GM12878 (cell line): ENCODE measurements at regions not wholly inside any gene's neighbourhood (a gene's known extent, or its start where the extent isn't known, plus 50 kb on each side); places are given as distances from the start of the nearest gene placed in this dataset.
"Not testable (repeated sequence)": the region's sequence is repeated elsewhere in the genome, so short reads cannot be mapped to it uniquely, and the experiment has no call there.

Experiments
- ATAC-seq: fragments of 200-7000 bp; cut with Tn5 transposase; 3 replicates; pipeline ENCODE4 v1.9.1; 2020; ENCODE audit warnings: mild to moderate bottlenecking, moderate library complexity
- BruUV-seq: library from RNA; stranded (reverse); fragments of 400-500 nt; replicated peaks from 2 replicates; lab custom pipeline; 2021; lab: Mats Ljungman, UMichigan
- CTCF ChIA-PET: fragments of 300-600 bp; sonication (Branson Sonifier 250); formaldehyde crosslinking; extraction: SDS; loops from one replicate; lab custom pipeline; 2021; ENCODE audit warnings: inconsistent platforms; lab: Yijun Ruan, JAX
- POLR2A ChIA-PET: fragments of 350-600 bp; formaldehyde crosslinking; extraction: SDS; loops from one replicate; lab custom pipeline; 2021; ENCODE audit warnings: inconsistent platforms; lab: Charles Lee
- RAD21 ChIA-PET: fragments of 300-600 bp; sonication (Branson Sonifier 250); formaldehyde crosslinking; loops from one replicate; lab custom pipeline; 2023; ENCODE audit warnings: antibody characterized with exemption; ENCODE audit not compliant: unreplicated experiment; lab: Charles Lee
- SMC1A ChIA-PET: fragments of 300-600 bp; sonication (Branson Sonifier 250); formaldehyde crosslinking; loops from one replicate; lab custom pipeline; 2023; ENCODE audit not compliant: unreplicated experiment, uncharacterized antibody; lab: Charles Lee
- DNase-seq: peaks from one replicate; pipeline ENCODE4 v3.0.0-alpha.2; 2011; ENCODE audit warnings: low read depth, low spot score
- FAIRE-seq: peaks from 3 replicates; lab custom pipeline; 2011; peaks lifted over from hg19 to GRCh38; lab: Jason Lieb, UNC
- H2AFZ ChIP-seq: 2 replicates; pipeline ENCODE4 v1.6.0; 2011; ENCODE audit warnings: low read depth, low read length, control low read depth; ENCODE audit not compliant: control insufficient read depth
- H3K27ac ChIP-seq: 2 replicates; pipeline ENCODE4 v1.5.1; 2011; ENCODE audit warnings: control low read depth; ENCODE audit not compliant: control insufficient read depth, insufficient read depth
- H3K27me3 ChIP-seq, 2 experiments: replicated peaks in 1 of 2; 2 replicates each; pipeline versions ENCODE4 v1.6.0 to v1.6.1; 2011; ENCODE audit warnings: low read length in 1 of 2; ENCODE audit not compliant: control insufficient read depth in 2 of 2, insufficient read depth in 2 of 2
- H3K36me3 ChIP-seq, 2 experiments: 2 replicates each; pipeline ENCODE4 v1.5.1; 2011; ENCODE audit warnings: low read length in 1 of 2; ENCODE audit not compliant: control insufficient read depth in 2 of 2, insufficient read depth in 2 of 2
- H3K4me1 ChIP-seq: 2 replicates; pipeline ENCODE4 v1.6.1; 2011; ENCODE audit warnings: mild to moderate bottlenecking, low read length, moderate library complexity, mixed read lengths; ENCODE audit not compliant: control insufficient read depth, insufficient read depth
- H3K4me2 ChIP-seq: 2 replicates; pipeline ENCODE4 v1.6.0; 2011; ENCODE audit warnings: control low read depth; ENCODE audit not compliant: control insufficient read depth, insufficient read depth
- H3K4me3 ChIP-seq: fragments of 200-600 bp; sonication (generic); 2 replicates; pipeline ENCODE4 v1.5.1; 2016
- H3K79me2 ChIP-seq: 2 replicates; pipeline ENCODE4 v1.6.0; 2011; ENCODE audit warnings: low read length; ENCODE audit not compliant: control insufficient read depth, insufficient read depth
- H3K9ac ChIP-seq: 2 replicates; pipeline ENCODE4 v1.8.0; 2011; ENCODE audit warnings: low read length, control low read depth, mixed read lengths; ENCODE audit not compliant: control insufficient read depth, insufficient read depth
- H3K9me3 ChIP-seq: replicated peaks from 3 replicates; pipeline ENCODE4 v1.5.1; 2011; ENCODE audit warnings: mild to moderate bottlenecking, low read length; ENCODE audit not compliant: control insufficient read depth, insufficient read depth
- H4K20me1 ChIP-seq: 2 replicates; pipeline ENCODE4 v1.6.0; 2011; ENCODE audit not compliant: control insufficient read depth, insufficient read depth
- ASH2L ChIP-seq: fragments of 300-600, 200-600 bp; sonication (generic); IDR thresholded peaks from 2 replicates; pipeline ENCODE4 v1.6.1; 2017; ENCODE audit warnings: low read depth, mild to moderate bottlenecking, borderline replicate concordance
- CEBPB ChIP-seq, 2 experiments: fragments of 150-350 bp in 1 of 2; IDR thresholded peaks; 2 replicates each; pipeline ENCODE4 v1.6.1; 2012 to 2014; ENCODE audit warnings: low read depth in 2 of 2, low read length in 2 of 2, borderline replicate concordance in 1 of 2, inconsistent platforms in 1 of 2
- CHD4 ChIP-seq: fragments of 200-600 bp; sonication (generic); IDR thresholded peaks from 2 replicates; pipeline ENCODE4 v1.6.1; 2016; ENCODE audit warnings: mild to moderate bottlenecking
- GABPA ChIP-seq: IDR thresholded peaks from 2 replicates; pipeline ENCODE4 v1.6.1; 2014; ENCODE audit warnings: antibody characterized with exemption, low read depth, mild to moderate bottlenecking, inconsistent platforms
- NFIC ChIP-seq: IDR thresholded peaks from 2 replicates; pipeline ENCODE4 v1.6.1; 2012; ENCODE audit warnings: low read depth, mild to moderate bottlenecking, inconsistent platforms, low read length, moderate library complexity
- POLR2AphosphoS5 ChIP-seq: IDR thresholded peaks from 2 replicates; pipeline ENCODE4 v1.6.1; 2011; ENCODE audit warnings: mild to moderate bottlenecking, low read length, inconsistent platforms
- SMAD1 ChIP-seq: fragments of 450-650 bp; IDR thresholded peaks from 2 replicates; pipeline ENCODE4 v1.6.1; 2018; ENCODE audit warnings: mild to moderate bottlenecking, low read depth; ENCODE audit not compliant: partially characterized antibody
- SMC3 ChIP-seq: IDR thresholded peaks from 2 replicates; pipeline ENCODE4 v1.6.1; 2011; ENCODE audit warnings: low read length, improper control_type of control experiment, borderline replicate concordance
- ZNF622 ChIP-seq: fragments of 450-650 bp; IDR thresholded peaks from 2 replicates; pipeline ENCODE4 v1.6.1; 2017; ENCODE audit warnings: mild to moderate bottlenecking, inconsistent platforms
- WGBS: methylation state at CpG from one replicate; pipeline ENCODE4 v1.1.6; 2016; ENCODE audit warnings: low lambda C conversion rate; ENCODE audit not compliant: insufficient replicate concordance, insufficient coverage; ENCODE audit errors: missing lambda C conversion rate; 5-methylcytosine and 5-hydroxymethylcytosine counted together
- in situ Hi-C: fragments of 300-500 bp; cut with MboI; formaldehyde crosslinking; loops from 9 replicates; pipeline ENCODE4 v1.14.3; 2018; ENCODE audit warnings: mixed read lengths
- intact Hi-C: fragments of 100-400 bp; cut with micrococcal nuclease; formaldehyde crosslinking; loops from one replicate; pipeline ENCODE4 v1.14.2; 2022; ENCODE audit not compliant: unreplicated experiment

DNA sequence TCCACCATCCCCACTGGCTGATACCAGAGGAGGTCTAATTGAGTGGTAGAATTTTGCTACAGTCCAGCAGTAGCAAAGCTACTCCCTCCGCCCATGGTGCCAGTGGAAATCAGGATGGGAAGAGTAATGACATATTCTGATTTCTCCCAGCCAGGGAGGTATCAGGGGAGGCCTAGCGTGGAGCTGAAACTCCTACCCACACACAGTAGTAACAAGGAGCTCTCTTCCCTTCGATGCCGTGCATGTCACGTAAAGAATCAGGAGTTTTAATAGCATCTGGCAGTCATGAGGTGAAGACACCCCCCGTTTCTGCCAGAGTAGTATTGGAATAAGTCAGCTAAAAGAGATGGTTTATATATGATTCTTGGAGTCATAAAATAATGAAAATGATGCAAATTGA lies 786.8 kb upstream of the DDX18 start:
- SMC1A ChIA-PET: no interaction called here

GRCh38 chr2:117028708-117029107 lies 785.8 kb upstream of the DDX18 start:
- H3K9me3 ChIP-seq, ATAC-seq, FAIRE-seq, H3K27ac ChIP-seq, RAD21 ChIA-PET, in situ Hi-C loops, BruUV-seq, H3K4me1 ChIP-seq, H4K20me1 ChIP-seq, DNase-seq, POLR2A ChIA-PET, H2AFZ ChIP-seq, H3K9ac ChIP-seq, H3K4me3 ChIP-seq, SMC1A ChIA-PET, H3K79me2 ChIP-seq, H3K36me3 ChIP-seq, CTCF ChIA-PET, H3K4me2 ChIP-seq, intact Hi-C loops, H3K27me3 ChIP-seq: not testable (repeated sequence)
- 52% methylated on average over 18 of the region's 18 CpGs for WGBS

More for the DNA sequence above, 786.8 kb upstream of the DDX18 start:
- Histone ChIP-seq H3K4me1 (no peaks in the 10 kb centered on the region), H4K20me1 (no peaks in the 10 kb centered on the region), H2AFZ (no peak overlapping the region), H3K79me2 (no peaks in the 10 kb centered on the region), H3K4me3 (no peak overlapping the region), H3K9me3 (no peaks in the 10 kb centered on the region; the same call in 2 of the 3 replicates), H3K36me3 (no peaks in the 10 kb centered on the region), H3K4me2 (no peak overlapping the region), H3K9ac (no peak overlapping the region), H3K27me3 (no peaks in the 10 kb centered on the region), H3K27ac (no peak overlapping the region)
- in situ Hi-C loops (no loop called here), intact Hi-C loops (no loop called here)
- CTCF ChIA-PET: no interaction called here
- WGBS: 36% methylated on average over 6 of the region's 6 CpGs
- FAIRE-seq: no peak
- TF ChIP-seq CEBPB (IDR thresholded peaks at IDR 0.05; ENCODE audit: borderline replicate concordance in 1 of 2, low read depth in 2 of 2, low read length in 2 of 2) (no peak), SMC3 (no peak), GABPA (no peak), CHD4 (no peak), POLR2AphosphoS5 (no peak), SMAD1 (no peak), ASH2L (no peak), NFIC (no peak), ZNF622 (no peak)
- DNase-seq: no peak
- POLR2A ChIA-PET: no interaction called here
- no peak for ATAC-seq
- BruUV-seq: no TSS peak
- RAD21 ChIA-PET: no interaction called here
